WTC11 (cell line): ENCODE measurements at regions not wholly inside any gene's neighbourhood (a gene's known extent, or its start where the extent isn't known, plus 50 kb on each side); places are given as distances from the start of the nearest gene placed in this dataset.

Source experiments
- ATAC-seq: fragments of 200-7000 bp; cut with Tn5 transposase; 2 replicates; pipeline ENCODE4 v1.10.0; 2021; ENCODE audit warnings: mild to moderate bottlenecking, moderate library complexity
- CTCF ChIA-PET: fragments of 300-600 bp; sonication (Branson Sonifier 250); formaldehyde crosslinking; loops from one replicate; lab custom pipeline; 2021; ENCODE audit warnings: antibody characterized with exemption; lab: Charles Lee
- POLR2A ChIA-PET: fragments of 350-600 bp; sonication (Branson Sonifier 250); formaldehyde crosslinking; loops from one replicate; lab custom pipeline; 2021; ENCODE audit warnings: antibody characterized with exemption; lab: Charles Lee
- DNase-seq: peaks from one replicate; pipeline ENCODE4 v3.0.0; 2021; ENCODE audit warnings: low spot score
- H3K27ac Mint-ChIP-seq: 2 replicates; pipeline ENCODE4 v1.8.0; 2021; ENCODE audit warnings: mixed read lengths
- H3K27me3 Mint-ChIP-seq: 2 replicates; pipeline ENCODE4 v1.8.0; 2021; ENCODE audit warnings: low read depth, mild to moderate bottlenecking, moderate library complexity, mixed read lengths
- H3K36me3 Mint-ChIP-seq: 2 replicates; pipeline ENCODE4 v1.8.0; 2021; ENCODE audit warnings: mixed read lengths
- H3K4me1 Mint-ChIP-seq: 2 replicates; pipeline ENCODE4 v1.8.0; 2022; ENCODE audit warnings: mixed read lengths
- H3K4me3 Mint-ChIP-seq: 2 replicates; pipeline ENCODE4 v1.8.0; 2021; ENCODE audit warnings: mild to moderate bottlenecking, moderate library complexity, mixed read lengths
- H3K9me3 Mint-ChIP-seq: 2 replicates; pipeline ENCODE4 v1.8.0; 2021; ENCODE audit warnings: mixed read lengths
- AFF4 ChIP-seq: sonication (generic); formaldehyde crosslinking; IDR thresholded peaks from 2 replicates; pipeline ENCODE4 v1.8.1; 2023; ENCODE audit warnings: mild to moderate bottlenecking, missing genetic modification reagents, borderline replicate concordance
- ATF3 ChIP-seq: sonication (generic); formaldehyde crosslinking; conservative IDR thresholded peaks from 2 replicates; pipeline ENCODE4 v1.8.1; 2022; ENCODE audit warnings: mild to moderate bottlenecking, missing genetic modification reagents
- CREB1 ChIP-seq: sonication (generic); formaldehyde crosslinking; IDR thresholded peaks from 2 replicates; pipeline ENCODE4 v1.8.0; 2023; ENCODE audit warnings: mild to moderate bottlenecking, missing genetic modification reagents
- E2F4 ChIP-seq: sonication (generic); formaldehyde crosslinking; IDR thresholded peaks from 2 replicates; pipeline ENCODE4 v1.8.1; 2022; ENCODE audit warnings: low read depth, mild to moderate bottlenecking, moderate library complexity, missing genetic modification reagents, borderline replicate concordance
- ELF4 ChIP-seq: sonication (generic); formaldehyde crosslinking; IDR thresholded peaks from 2 replicates; pipeline ENCODE4 v1.8.1; 2022; ENCODE audit warnings: low read depth, mild to moderate bottlenecking, moderate library complexity, missing genetic modification reagents
- ESRRA ChIP-seq: sonication (generic); formaldehyde crosslinking; IDR thresholded peaks from 2 replicates; pipeline ENCODE4 v1.8.1; 2022; ENCODE audit warnings: mild to moderate bottlenecking, missing genetic modification reagents, borderline replicate concordance
- JAZF1 ChIP-seq: fragments of 250-450 bp; sonication (Bioruptor Pico); IDR thresholded peaks from 2 replicates; pipeline ENCODE4 v1.9.0; 2021; ENCODE audit warnings: moderate library complexity, mild to moderate bottlenecking, inconsistent platforms
- MLX ChIP-seq: sonication (generic); formaldehyde crosslinking; IDR thresholded peaks from 2 replicates; pipeline ENCODE4 v1.8.1; 2023; ENCODE audit warnings: mild to moderate bottlenecking, missing genetic modification reagents, moderate library complexity
- TCF7 ChIP-seq: sonication (generic); formaldehyde crosslinking; IDR thresholded peaks from 2 replicates; pipeline ENCODE4 v1.8.0; 2022; ENCODE audit warnings: mild to moderate bottlenecking, low read depth, missing genetic modification reagents, moderate library complexity
- ZBTB21 ChIP-seq: sonication (generic); formaldehyde crosslinking; IDR thresholded peaks from 2 replicates; pipeline ENCODE4 v1.8.1; 2023; ENCODE audit warnings: mild to moderate bottlenecking, missing genetic modification reagents, borderline replicate concordance
- ZNF263 ChIP-seq: sonication (generic); formaldehyde crosslinking; IDR thresholded peaks from 2 replicates; pipeline ENCODE4 v1.8.1; 2022; ENCODE audit warnings: low read depth, mild to moderate bottlenecking, moderate library complexity, missing genetic modification reagents
- ZNF317 ChIP-seq: sonication (generic); formaldehyde crosslinking; IDR thresholded peaks from 2 replicates; pipeline ENCODE4 v1.8.1; 2023; ENCODE audit warnings: low read depth, mild to moderate bottlenecking, moderate library complexity, missing genetic modification reagents, borderline replicate concordance
- ZSCAN18 ChIP-seq: fragments of 250-450 bp; sonication (Bioruptor Pico); IDR thresholded peaks from 2 replicates; pipeline ENCODE4 v2.1.2; 2022; ENCODE audit warnings: mild to moderate bottlenecking, moderate library complexity
- TF ChIP-seq, protein P1 (sequence below): sonication (generic); formaldehyde crosslinking; IDR thresholded peaks from 2 replicates; pipeline ENCODE4 v1.8.1; 2022; ENCODE audit warnings: mild to moderate bottlenecking, missing genetic modification reagents, moderate library complexity, borderline replicate concordance
- TF ChIP-seq, protein P2 (sequence below): sonication (generic); formaldehyde crosslinking; IDR thresholded peaks from 2 replicates; pipeline ENCODE4 v1.8.1; 2022; ENCODE audit warnings: missing genetic modification reagents, borderline replicate concordance

GRCh38 chr6:140909625-140910024 is 1223.1 kb upstream of the GJE1 start:
- no peak for TF ChIP-seq ZNF317
- no peak for TF ChIP-seq ELF4 (CRISPR knock-in tag)
- TF ChIP-seq JAZF1 = no peak
- TF ChIP-seq, protein P1, sequence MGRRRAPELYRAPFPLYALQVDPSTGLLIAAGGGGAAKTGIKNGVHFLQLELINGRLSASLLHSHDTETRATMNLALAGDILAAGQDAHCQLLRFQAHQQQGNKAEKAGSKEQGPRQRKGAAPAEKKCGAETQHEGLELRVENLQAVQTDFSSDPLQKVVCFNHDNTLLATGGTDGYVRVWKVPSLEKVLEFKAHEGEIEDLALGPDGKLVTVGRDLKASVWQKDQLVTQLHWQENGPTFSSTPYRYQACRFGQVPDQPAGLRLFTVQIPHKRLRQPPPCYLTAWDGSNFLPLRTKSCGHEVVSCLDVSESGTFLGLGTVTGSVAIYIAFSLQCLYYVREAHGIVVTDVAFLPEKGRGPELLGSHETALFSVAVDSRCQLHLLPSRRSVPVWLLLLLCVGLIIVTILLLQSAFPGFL (CRISPR knock-in tag) = no peak
- TF ChIP-seq, protein P2, sequence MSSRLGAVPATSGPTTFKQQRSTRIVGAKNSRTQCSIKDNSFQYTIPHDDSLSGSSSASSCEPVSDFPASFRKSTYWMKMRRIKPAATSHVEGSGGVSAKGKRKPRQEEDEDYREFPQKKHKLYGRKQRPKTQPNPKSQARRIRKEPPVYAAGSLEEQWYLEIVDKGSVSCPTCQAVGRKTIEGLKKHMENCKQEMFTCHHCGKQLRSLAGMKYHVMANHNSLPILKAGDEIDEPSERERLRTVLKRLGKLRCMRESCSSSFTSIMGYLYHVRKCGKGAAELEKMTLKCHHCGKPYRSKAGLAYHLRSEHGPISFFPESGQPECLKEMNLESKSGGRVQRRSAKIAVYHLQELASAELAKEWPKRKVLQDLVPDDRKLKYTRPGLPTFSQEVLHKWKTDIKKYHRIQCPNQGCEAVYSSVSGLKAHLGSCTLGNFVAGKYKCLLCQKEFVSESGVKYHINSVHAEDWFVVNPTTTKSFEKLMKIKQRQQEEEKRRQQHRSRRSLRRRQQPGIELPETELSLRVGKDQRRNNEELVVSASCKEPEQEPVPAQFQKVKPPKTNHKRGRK (CRISPR knock-in tag) = no peak
- TF ChIP-seq AFF4 (CRISPR knock-in tag) = no peak
- Mint-ChIP-seq H3K4me3 (no peak overlapping the region), H3K36me3 (peaks cover 8% of the 10 kb centered on the region), H3K27ac (no peak overlapping the region), H3K27me3 (no peaks in the 10 kb centered on the region), H3K9me3 (peaks cover 13% of the 10 kb centered on the region), H3K4me1 (peaks cover 10% of the 10 kb centered on the region)
- ChIA-PET CTCF (no interaction called here), POLR2A (no interaction called here)
- no peak for ATAC-seq
- no peak for DNase-seq

- TF ChIP-seq ZBTB21 (CRISPR knock-in tag) = no peak
- no peak for TF ChIP-seq ZNF263 (CRISPR knock-in tag)
- TF ChIP-seq, protein P2 (CRISPR knock-in tag) = no peak
- TF ChIP-seq CREB1 (CRISPR knock-in tag) = no peak
- no peak for TF ChIP-seq ATF3
- TF ChIP-seq ESRRA (CRISPR knock-in tag) = no peak
- no peak for TF ChIP-seq TCF7 (CRISPR knock-in tag)
- no peak for TF ChIP-seq MLX
- TF ChIP-seq ZSCAN18 (CRISPR knock-in tag) = no peak
- no peak for TF ChIP-seq E2F4 (CRISPR knock-in tag)
- Mint-ChIP-seq H3K9me3 (peaks cover 13% of the 10 kb centered on the region), H3K27ac (no peak overlapping the region; the same call in 1 of the 2 replicates), H3K4me1 (peaks cover 10% of the 10 kb centered on the region), H3K36me3 (peaks cover 8% of the 10 kb centered on the region), H3K4me3 (no peak overlapping the region), H3K27me3 (no peaks in the 10 kb centered on the region)
- ChIA-PET CTCF (no interaction called here), POLR2A (no interaction called here)
- ATAC-seq (no peak), DNase-seq (no peak)
These were observed 1223.6 kb upstream of the GJE1 start for GRCh38 chr6:140909156-140909555.
